ENCODE measurements at regions not wholly inside any gene's neighbourhood (a gene's known extent, or its start where the extent isn't known, plus 50 kb on each side); places are given as distances from the start of the nearest gene placed in this dataset.

DNA sequence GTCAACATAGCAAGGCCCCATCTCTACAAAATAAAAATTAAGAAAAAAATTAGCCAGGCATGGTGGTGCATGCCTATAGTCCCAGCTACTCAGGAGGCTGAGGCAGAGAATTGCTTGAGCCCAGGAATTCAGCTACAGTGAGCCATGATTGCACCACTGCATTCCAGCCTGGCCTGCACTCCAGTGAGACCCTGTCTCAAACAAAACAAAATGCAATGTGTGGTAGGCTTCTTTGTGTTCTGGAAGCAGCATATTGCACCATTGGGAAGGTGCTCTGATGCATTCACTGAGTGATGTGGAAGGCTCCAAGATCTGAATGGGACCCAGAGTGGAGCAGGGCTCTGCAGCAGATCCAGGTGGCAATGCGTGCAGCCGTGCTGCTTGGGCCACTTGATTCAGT, 99.6 kb upstream of the COG2 start:
- Histone ChIP-seq H3K27ac (no peak overlapping the region), H3K4me2 (no peak overlapping the region), H3K9me3 (no peaks in the 10 kb centered on the region), H3K4me1 (no peaks in the 10 kb centered on the region), H3K4me3 (no peak overlapping the region)
- ATAC-seq (no peak), DNase-seq (ENCODE audit: low read depth in 1 of 2, low spot score in 1 of 2) (no peak), FAIRE-seq (no peak)
- ChIA-PET CTCF (interaction anchor here (0.6 kb wide), 1 partner anchor 1052 kb away, joined by 4 read pairs; no protein-coding TSS in a partner anchor), POLR2A (no interaction called here)
- WGBS (ENCODE audit: missing lambda C conversion rate), result 65% methylated on average over 2 of the region's 2 CpGs
- TF ChIP-seq ZNF302 (CRISPR knock-in tag; IDR thresholded peaks at IDR 0.05), result no peak
- TF ChIP-seq MAFK (IDR thresholded peaks at IDR 0.05; ENCODE audit: partially characterized antibody), result no peak
- no peak for TF ChIP-seq RFX5 (IDR thresholded peaks at IDR 0.05)
- no peak for TF ChIP-seq KDM1A (IDR thresholded peaks at IDR 0.05; ENCODE audit: low read depth)
- TF ChIP-seq HOXB13 (CRISPR knock-in tag; IDR thresholded peaks at IDR 0.05; ENCODE audit: low read depth), result no peak
- TF ChIP-seq, protein P1, sequence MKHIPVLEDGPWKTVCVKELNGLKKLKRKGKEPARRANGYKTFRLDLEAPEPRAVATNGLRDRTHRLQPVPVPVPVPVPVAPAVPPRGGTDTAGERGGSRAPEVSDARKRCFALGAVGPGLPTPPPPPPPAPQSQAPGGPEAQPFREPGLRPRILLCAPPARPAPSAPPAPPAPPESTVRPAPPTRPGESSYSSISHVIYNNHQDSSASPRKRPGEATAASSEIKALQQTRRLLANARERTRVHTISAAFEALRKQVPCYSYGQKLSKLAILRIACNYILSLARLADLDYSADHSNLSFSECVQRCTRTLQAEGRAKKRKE (CRISPR knock-in tag; IDR thresholded peaks at IDR 0.05; ENCODE audit: low read depth), result no peak
- TF ChIP-seq, protein P2, sequence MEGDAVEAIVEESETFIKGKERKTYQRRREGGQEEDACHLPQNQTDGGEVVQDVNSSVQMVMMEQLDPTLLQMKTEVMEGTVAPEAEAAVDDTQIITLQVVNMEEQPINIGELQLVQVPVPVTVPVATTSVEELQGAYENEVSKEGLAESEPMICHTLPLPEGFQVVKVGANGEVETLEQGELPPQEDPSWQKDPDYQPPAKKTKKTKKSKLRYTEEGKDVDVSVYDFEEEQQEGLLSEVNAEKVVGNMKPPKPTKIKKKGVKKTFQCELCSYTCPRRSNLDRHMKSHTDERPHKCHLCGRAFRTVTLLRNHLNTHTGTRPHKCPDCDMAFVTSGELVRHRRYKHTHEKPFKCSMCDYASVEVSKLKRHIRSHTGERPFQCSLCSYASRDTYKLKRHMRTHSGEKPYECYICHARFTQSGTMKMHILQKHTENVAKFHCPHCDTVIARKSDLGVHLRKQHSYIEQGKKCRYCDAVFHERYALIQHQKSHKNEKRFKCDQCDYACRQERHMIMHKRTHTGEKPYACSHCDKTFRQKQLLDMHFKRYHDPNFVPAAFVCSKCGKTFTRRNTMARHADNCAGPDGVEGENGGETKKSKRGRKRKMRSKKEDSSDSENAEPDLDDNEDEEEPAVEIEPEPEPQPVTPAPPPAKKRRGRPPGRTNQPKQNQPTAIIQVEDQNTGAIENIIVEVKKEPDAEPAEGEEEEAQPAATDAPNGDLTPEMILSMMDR (IDR thresholded peaks at IDR 0.05), result no peak
- no peak for TF ChIP-seq ZSCAN20 (CRISPR knock-in tag; IDR thresholded peaks at IDR 0.05)
- TF ChIP-seq JUNB (IDR thresholded peaks at IDR 0.05), result no peak
- TF ChIP-seq EHF (CRISPR knock-in tag; IDR thresholded peaks at IDR 0.05), result no peak
- no peak for TF ChIP-seq SMC3 (IDR thresholded peaks at IDR 0.05)
- TF ChIP-seq GATA3 (IDR thresholded peaks at IDR 0.05; ENCODE audit: borderline replicate concordance), result no peak
- no peak for TF ChIP-seq ZFP36 (IDR thresholded peaks at IDR 0.05; ENCODE audit: borderline replicate concordance, partially characterized antibody)
- no peak for TF ChIP-seq NFE2L2 (conservative IDR thresholded peaks at IDR 0.05; ENCODE audit: low read length)

DNA sequence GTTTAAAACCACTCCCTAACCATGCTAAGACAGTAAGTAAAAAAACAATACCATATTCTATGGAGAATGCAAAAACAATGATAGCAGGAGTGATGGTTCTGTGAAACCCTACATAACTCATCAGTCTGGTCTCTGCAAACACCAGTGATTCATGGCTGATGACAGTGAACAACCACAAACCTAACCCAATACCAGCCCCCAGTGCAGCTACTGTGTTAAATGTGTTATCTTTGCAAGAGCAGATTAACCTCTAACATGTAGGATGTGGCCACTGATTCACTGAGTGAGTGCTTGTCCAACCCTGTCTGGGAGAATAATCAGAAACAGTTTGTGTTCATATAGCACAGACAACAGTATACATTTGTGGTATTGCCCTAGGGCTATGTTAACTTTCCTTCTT, 100.2 kb upstream of the COG2 start:
- CTCF ChIA-PET, result interaction anchor here (0.6 kb wide), 1 partner anchor 1051 kb away, joined by 4 read pairs; no protein-coding TSS in a partner anchor
- Histone ChIP-seq H3K9me3 (no peaks in the 10 kb centered on the region), H3K27ac (no peak overlapping the region), H3K4me1 (no peaks in the 10 kb centered on the region), H3K4me2 (no peak overlapping the region), H3K4me3 (no peak overlapping the region)
- TF ChIP-seq RCOR1 (IDR thresholded peaks at IDR 0.05; ENCODE audit: low read depth, low read length) (no peak), KDM1A (IDR thresholded peaks at IDR 0.05; ENCODE audit: low read depth) (no peak), MAFK (IDR thresholded peaks at IDR 0.05; ENCODE audit: partially characterized antibody) (no peak), HOXB5 (CRISPR knock-in tag; IDR thresholded peaks at IDR 0.05) (no peak), CBX2 (IDR thresholded peaks at IDR 0.05; ENCODE audit: borderline replicate concordance, low read depth) (no peak), POLR2AphosphoS2 (conservative IDR thresholded peaks at IDR 0.05; ENCODE audit: low read length) (no peak), HOXB13 (CRISPR knock-in tag; IDR thresholded peaks at IDR 0.05; ENCODE audit: low read depth) (no peak), CHD2 (IDR thresholded peaks at IDR 0.05; ENCODE audit: low read length, partially characterized antibody) (no peak)
- TF ChIP-seq, protein P3, sequence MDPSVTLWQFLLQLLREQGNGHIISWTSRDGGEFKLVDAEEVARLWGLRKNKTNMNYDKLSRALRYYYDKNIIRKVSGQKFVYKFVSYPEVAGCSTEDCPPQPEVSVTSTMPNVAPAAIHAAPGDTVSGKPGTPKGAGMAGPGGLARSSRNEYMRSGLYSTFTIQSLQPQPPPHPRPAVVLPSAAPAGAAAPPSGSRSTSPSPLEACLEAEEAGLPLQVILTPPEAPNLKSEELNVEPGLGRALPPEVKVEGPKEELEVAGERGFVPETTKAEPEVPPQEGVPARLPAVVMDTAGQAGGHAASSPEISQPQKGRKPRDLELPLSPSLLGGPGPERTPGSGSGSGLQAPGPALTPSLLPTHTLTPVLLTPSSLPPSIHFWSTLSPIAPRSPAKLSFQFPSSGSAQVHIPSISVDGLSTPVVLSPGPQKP (IDR thresholded peaks at IDR 0.05; ENCODE audit: low read depth, low read length), result no peak
- no peak for DNase-seq (ENCODE audit: low read depth in 1 of 2, low spot score in 1 of 2)
- POLR2A ChIA-PET, result no interaction called here
- ATAC-seq, result no peak
- no peak for FAIRE-seq

DNA sequence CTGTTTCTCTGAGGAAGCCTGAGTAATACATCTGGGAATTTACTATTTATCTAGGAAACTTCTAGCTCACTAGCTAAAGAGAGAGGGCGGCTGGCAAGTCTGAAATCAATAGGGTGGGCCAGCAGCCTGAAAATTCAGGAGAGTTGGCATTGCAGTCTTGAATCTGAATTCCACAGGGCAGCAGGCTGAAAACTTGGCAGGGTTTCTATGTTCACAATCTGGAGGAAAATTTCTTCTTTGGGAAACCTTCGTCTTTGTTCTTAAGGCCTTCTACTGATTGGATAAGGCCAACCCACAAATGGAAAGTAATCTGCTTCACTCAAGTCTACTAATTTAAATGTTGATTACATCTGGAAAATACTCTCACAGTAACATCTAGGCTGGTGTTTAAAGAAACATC, 101.0 kb upstream of the COG2 start:
- Histone ChIP-seq H3K4me2 (no peak overlapping the region), H3K27ac (no peak overlapping the region), H3K4me1 (no peaks in the 10 kb centered on the region), H3K4me3 (no peak overlapping the region), H3K9me3 (no peaks in the 10 kb centered on the region)
- ATAC-seq (no peak), DNase-seq (ENCODE audit: low read depth in 1 of 2, low spot score in 1 of 2) (no peak), FAIRE-seq (no peak)
- POLR2A ChIA-PET, result no interaction called here
- TF ChIP-seq CBX8 (IDR thresholded peaks at IDR 0.05), result no peak
- no peak for TF ChIP-seq CHD4 (IDR thresholded peaks at IDR 0.05; ENCODE audit: borderline replicate concordance)
- TF ChIP-seq HDAC2 (IDR thresholded peaks at IDR 0.05), result no peak
- TF ChIP-seq FOXS1 (CRISPR knock-in tag; IDR thresholded peaks at IDR 0.05), result no peak
- TF ChIP-seq, protein P4, sequence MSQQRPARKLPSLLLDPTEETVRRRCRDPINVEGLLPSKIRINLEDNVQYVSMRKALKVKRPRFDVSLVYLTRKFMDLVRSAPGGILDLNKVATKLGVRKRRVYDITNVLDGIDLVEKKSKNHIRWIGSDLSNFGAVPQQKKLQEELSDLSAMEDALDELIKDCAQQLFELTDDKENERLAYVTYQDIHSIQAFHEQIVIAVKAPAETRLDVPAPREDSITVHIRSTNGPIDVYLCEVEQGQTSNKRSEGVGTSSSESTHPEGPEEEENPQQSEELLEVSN (IDR thresholded peaks at IDR 0.05; ENCODE audit: borderline replicate concordance, low read depth), result no peak
- TF ChIP-seq TP53 (CRISPR knock-in tag; IDR thresholded peaks at IDR 0.05), result no peak
- no peak for TF ChIP-seq ZC3H11A (IDR thresholded peaks at IDR 0.05)
- no peak for TF ChIP-seq JUN (IDR thresholded peaks at IDR 0.05)
- CTCF ChIA-PET, result no interaction called here
- 36% methylated on average over 2 of the region's 2 CpGs for WGBS (ENCODE audit: missing lambda C conversion rate)
